ENCODE measurements at regions not wholly inside any gene's neighbourhood (a gene's known extent, or its start where the extent isn't known, plus 50 kb on each side); places are given as distances from the start of the nearest gene placed in this dataset.

GRCh38 chr13:106393776-106394175, 141.7 kb downstream of the EFNB2 start:
- Histone ChIP-seq H3K4me1 (ENCODE audit: control insufficient read depth in 1 of 2, insufficient read depth in 2 of 2, low read length in 2 of 2) (no peaks in the 10 kb centered on the region), H3K27me3 (ENCODE audit: control insufficient read depth in 1 of 2, insufficient read depth in 2 of 2, low read length in 1 of 2) (no peaks in the 10 kb centered on the region), H3K9me3 (ENCODE audit: control insufficient read depth, low read length) (no peaks in the 10 kb centered on the region), H3K4me3 (ENCODE audit: low read length in 2 of 2) (no peak overlapping the region), H3K27ac (ENCODE audit: low read depth in 1 of 2, low read length in 2 of 2) (no peak overlapping the region), H3K36me3 (ENCODE audit: control insufficient read depth in 1 of 2, insufficient read depth in 2 of 2, low read length in 1 of 2) (no peaks in the 10 kb centered on the region)
- intact Hi-C loops (cut with DNase I) = no loop called here
- DNase-seq = no peak
- WGBS, 2 donors = 71 to 81% methylated on average over 4 of the region's 4 CpGs
- no peak for ATAC-seq (ENCODE audit: low FRiP score)

GRCh38 chr13:106391681-106392080, 143.8 kb downstream of the EFNB2 start:
- H3K27me3 ChIP-seq (ENCODE audit: control insufficient read depth in 1 of 2, insufficient read depth in 2 of 2, low read length in 1 of 2) = no peaks in the 10 kb centered on the region
- peaks cover 2% of the 10 kb centered on the region for H3K9me3 ChIP-seq (ENCODE audit: control insufficient read depth, low read length)
- intact Hi-C loops (cut with DNase I) = no loop called here
- DNase-seq = no peak
- H3K36me3 ChIP-seq (ENCODE audit: control insufficient read depth in 1 of 2, insufficient read depth in 2 of 2, low read length in 1 of 2) = no peaks in the 10 kb centered on the region
- 96 to 99% methylated on average over 6 of the region's 6 CpGs for WGBS, 2 donors
- ATAC-seq (ENCODE audit: low FRiP score) = no peak
- H3K4me1 ChIP-seq (ENCODE audit: control insufficient read depth in 1 of 2, insufficient read depth in 2 of 2, low read length in 2 of 2) = no peaks in the 10 kb centered on the region
- no peak overlapping the region for H3K27ac ChIP-seq (ENCODE audit: low read depth in 1 of 2, low read length in 2 of 2)
- H3K4me3 ChIP-seq (ENCODE audit: low read length in 2 of 2) = no peak overlapping the region

GRCh38 chr13:106391271-106391670, 144.2 kb downstream of the EFNB2 start:
- Histone ChIP-seq H3K4me1 (ENCODE audit: control insufficient read depth in 1 of 2, insufficient read depth in 2 of 2, low read length in 2 of 2) (no peaks in the 10 kb centered on the region), H3K36me3 (ENCODE audit: control insufficient read depth in 1 of 2, insufficient read depth in 2 of 2, low read length in 1 of 2) (no peaks in the 10 kb centered on the region), H3K27ac (ENCODE audit: low read depth in 1 of 2, low read length in 2 of 2) (no peak overlapping the region), H3K4me3 (ENCODE audit: low read length in 2 of 2) (no peak overlapping the region), H3K9me3 (ENCODE audit: control insufficient read depth, low read length) (peaks cover 2% of the 10 kb centered on the region), H3K27me3 (ENCODE audit: control insufficient read depth in 1 of 2, insufficient read depth in 2 of 2, low read length in 1 of 2) (no peaks in the 10 kb centered on the region)
- DNase-seq (no peak), ATAC-seq (ENCODE audit: low FRiP score) (no peak)
- WGBS, 2 donors = 92 to 93% methylated on average over 5 of the region's 5 CpGs
- intact Hi-C loops (cut with DNase I) = no loop called here

- Histone ChIP-seq H3K9me3 (ENCODE audit: control insufficient read depth, low read length) (peaks cover 2% of the 10 kb centered on the region), H3K36me3 (ENCODE audit: control insufficient read depth in 1 of 2, insufficient read depth in 2 of 2, low read length in 1 of 2) (no peaks in the 10 kb centered on the region), H3K4me1 (ENCODE audit: control insufficient read depth in 1 of 2, insufficient read depth in 2 of 2, low read length in 2 of 2) (no peaks in the 10 kb centered on the region), H3K4me3 (ENCODE audit: low read length in 2 of 2) (no peak overlapping the region), H3K27ac (ENCODE audit: low read depth in 1 of 2, low read length in 2 of 2) (no peak overlapping the region), H3K27me3 (ENCODE audit: control insufficient read depth in 1 of 2, insufficient read depth in 2 of 2, low read length in 1 of 2) (no peaks in the 10 kb centered on the region)
- intact Hi-C loops (cut with DNase I) = no loop called here
- no peak for DNase-seq
- no peak for ATAC-seq (ENCODE audit: low FRiP score)
- WGBS, 2 donors = 79 to 96% methylated on average over 1 of the region's 1 CpG
Observed at GRCh38 chr13:106390367-106390766, 145.1 kb downstream of the EFNB2 start.

- no peak overlapping the region for H3K27ac ChIP-seq (ENCODE audit: low read depth in 1 of 2, low read length in 2 of 2)
- H3K4me3 ChIP-seq (ENCODE audit: low read length in 2 of 2) = no peak overlapping the region
- 87% methylated on average over 6 of the region's 6 CpGs for WGBS, 2 donors
- H3K27me3 ChIP-seq (ENCODE audit: control insufficient read depth in 1 of 2, insufficient read depth in 2 of 2, low read length in 1 of 2) = no peaks in the 10 kb centered on the region
- no peaks in the 10 kb centered on the region for H3K4me1 ChIP-seq (ENCODE audit: control insufficient read depth in 1 of 2, insufficient read depth in 2 of 2, low read length in 2 of 2)
- H3K9me3 ChIP-seq (ENCODE audit: control insufficient read depth, low read length) = peaks cover 2% of the 10 kb centered on the region
- H3K36me3 ChIP-seq (ENCODE audit: control insufficient read depth in 1 of 2, insufficient read depth in 2 of 2, low read length in 1 of 2) = no peaks in the 10 kb centered on the region
- ATAC-seq (ENCODE audit: low FRiP score) = no peak
- DNase-seq = no peak
- intact Hi-C loops (cut with DNase I) = no loop called here
Observed at GRCh38 chr13:106385654-106386053, 149.8 kb downstream of the EFNB2 start.

GRCh38 chr13:106384516-106384915, 150.9 kb downstream of the EFNB2 start:
- no peak overlapping the region for H3K27ac ChIP-seq (ENCODE audit: low read depth in 1 of 2, low read length in 2 of 2)
- no peaks in the 10 kb centered on the region for H3K4me1 ChIP-seq (ENCODE audit: control insufficient read depth in 1 of 2, insufficient read depth in 2 of 2, low read length in 2 of 2)
- intact Hi-C loops (cut with DNase I) = no loop called here
- no peak for DNase-seq
- peaks cover 2% of the 10 kb centered on the region for H3K9me3 ChIP-seq (ENCODE audit: control insufficient read depth, low read length)
- H3K4me3 ChIP-seq (ENCODE audit: low read length in 2 of 2) = no peak overlapping the region
- no peak for ATAC-seq (ENCODE audit: low FRiP score)
- no peaks in the 10 kb centered on the region for H3K36me3 ChIP-seq (ENCODE audit: control insufficient read depth in 1 of 2, insufficient read depth in 2 of 2, low read length in 1 of 2)
- no peaks in the 10 kb centered on the region for H3K27me3 ChIP-seq (ENCODE audit: control insufficient read depth in 1 of 2, insufficient read depth in 2 of 2, low read length in 1 of 2)
- WGBS, 2 donors = 66 to 72% methylated on average over 4 of the region's 4 CpGs

GRCh38 chr13:106383791-106384190, 151.7 kb downstream of the EFNB2 start:
- no peak overlapping the region for H3K27ac ChIP-seq (ENCODE audit: low read depth in 1 of 2, low read length in 2 of 2)

GRCh38 chr13:106382534-106382933, 152.9 kb downstream of the EFNB2 start:
- H3K36me3 ChIP-seq (ENCODE audit: control insufficient read depth in 1 of 2, insufficient read depth in 2 of 2, low read length in 1 of 2) = no peaks in the 10 kb centered on the region
- 72 to 74% methylated on average over 5 of the region's 5 CpGs for WGBS, 2 donors

More at GRCh38 chr13:106383791-106384190, 151.7 kb downstream of the EFNB2 start:
- Histone ChIP-seq H3K4me3 (ENCODE audit: low read length in 2 of 2) (no peak overlapping the region), H3K27me3 (ENCODE audit: control insufficient read depth in 1 of 2, insufficient read depth in 2 of 2, low read length in 1 of 2) (no peaks in the 10 kb centered on the region), H3K9me3 (ENCODE audit: control insufficient read depth, low read length) (peaks cover 2% of the 10 kb centered on the region), H3K4me1 (ENCODE audit: control insufficient read depth in 1 of 2, insufficient read depth in 2 of 2, low read length in 2 of 2) (no peaks in the 10 kb centered on the region), H3K36me3 (ENCODE audit: control insufficient read depth in 1 of 2, insufficient read depth in 2 of 2, low read length in 1 of 2) (no peaks in the 10 kb centered on the region)
- ATAC-seq (ENCODE audit: low FRiP score) (no peak), DNase-seq (no peak)
- intact Hi-C loops (cut with DNase I) = no loop called here
- 96 to 98% methylated on average over 1 of the region's 1 CpG for WGBS, 2 donors

GRCh38 chr13:106381091-106381490, 154.4 kb downstream of the EFNB2 start:
- ATAC-seq (ENCODE audit: low FRiP score) (no peak), DNase-seq (no peak)
- 23 to 27% methylated on average over 4 of the region's 4 CpGs for WGBS, 2 donors
- H3K36me3 ChIP-seq (ENCODE audit: control insufficient read depth in 1 of 2, insufficient read depth in 2 of 2, low read length in 1 of 2) = no peaks in the 10 kb centered on the region
- H3K27ac ChIP-seq (ENCODE audit: low read depth in 1 of 2, low read length in 2 of 2) = no peak overlapping the region
- no peak overlapping the region for H3K4me3 ChIP-seq (ENCODE audit: low read length in 2 of 2)
- H3K27me3 ChIP-seq (ENCODE audit: control insufficient read depth in 1 of 2, insufficient read depth in 2 of 2, low read length in 1 of 2) = no peaks in the 10 kb centered on the region
- no peaks in the 10 kb centered on the region for H3K9me3 ChIP-seq (ENCODE audit: control insufficient read depth, low read length)
- intact Hi-C loops (cut with DNase I) = no loop called here
- H3K4me1 ChIP-seq (ENCODE audit: control insufficient read depth in 1 of 2, insufficient read depth in 2 of 2, low read length in 2 of 2) = no peaks in the 10 kb centered on the region

More at GRCh38 chr13:106382534-106382933, 152.9 kb downstream of the EFNB2 start:
- H3K9me3 ChIP-seq (ENCODE audit: control insufficient read depth, low read length) = no peaks in the 10 kb centered on the region
- H3K4me3 ChIP-seq (ENCODE audit: low read length in 2 of 2) = no peak overlapping the region
- no peaks in the 10 kb centered on the region for H3K27me3 ChIP-seq (ENCODE audit: control insufficient read depth in 1 of 2, insufficient read depth in 2 of 2, low read length in 1 of 2)
- intact Hi-C loops (cut with DNase I) = no loop called here
- no peak for DNase-seq
- peak overlapping the region in 1 of 2 donors; percentile 34 for H3K27ac ChIP-seq (ENCODE audit: low read depth in 1 of 2, low read length in 2 of 2)
- no peak for ATAC-seq (ENCODE audit: low FRiP score)
- no peaks in the 10 kb centered on the region for H3K4me1 ChIP-seq (ENCODE audit: control insufficient read depth in 1 of 2, insufficient read depth in 2 of 2, low read length in 2 of 2)

Measured in aorta (tissue), 5 donors.